B cell (primary cell): ENCODE measurements at regions not wholly inside any gene's neighbourhood (a gene's known extent, or its start where the extent isn't known, plus 50 kb on each side); places are given as distances from the start of the nearest gene placed in this dataset.

ENCODE experiments used
- EZH2 ChIP-seq: IDR thresholded peaks from 2 replicates; pipeline ENCODE4 v1.6.1; 2012; ENCODE audit warnings: borderline replicate concordance, low read depth, mild to moderate bottlenecking, moderate library complexity, low read length; ENCODE audit not compliant: insufficient read depth, poor library complexity, severe bottlenecking
- TF ChIP-seq, protein P1 (sequence below): fragments of 200-600 bp; IDR thresholded peaks from one replicate; pipeline ENCODE4 v1.8.0; 2022; ENCODE audit warnings: antibody characterized with exemption, mild to moderate bottlenecking

DNA sequence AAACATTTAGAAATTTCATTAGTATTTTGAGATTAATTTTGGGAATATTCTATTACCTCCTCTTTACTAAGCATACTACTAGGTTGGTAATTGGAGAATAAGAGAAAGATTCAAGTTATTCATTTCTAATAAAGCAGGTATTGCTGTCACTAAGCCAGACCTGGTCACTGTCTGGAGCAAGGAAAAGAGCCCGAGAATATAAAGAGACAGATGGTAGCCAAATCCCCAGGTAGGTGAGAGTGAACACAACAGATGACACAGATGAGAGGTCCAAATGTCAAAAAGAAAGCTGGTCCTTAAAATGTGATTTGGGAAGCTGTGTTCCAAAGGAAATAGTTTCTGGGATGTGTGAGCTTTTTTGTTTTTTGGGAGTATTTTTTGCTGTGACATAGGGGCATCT lies 128.6 kb downstream of the ZNF100 start:
- TF ChIP-seq, protein P1, sequence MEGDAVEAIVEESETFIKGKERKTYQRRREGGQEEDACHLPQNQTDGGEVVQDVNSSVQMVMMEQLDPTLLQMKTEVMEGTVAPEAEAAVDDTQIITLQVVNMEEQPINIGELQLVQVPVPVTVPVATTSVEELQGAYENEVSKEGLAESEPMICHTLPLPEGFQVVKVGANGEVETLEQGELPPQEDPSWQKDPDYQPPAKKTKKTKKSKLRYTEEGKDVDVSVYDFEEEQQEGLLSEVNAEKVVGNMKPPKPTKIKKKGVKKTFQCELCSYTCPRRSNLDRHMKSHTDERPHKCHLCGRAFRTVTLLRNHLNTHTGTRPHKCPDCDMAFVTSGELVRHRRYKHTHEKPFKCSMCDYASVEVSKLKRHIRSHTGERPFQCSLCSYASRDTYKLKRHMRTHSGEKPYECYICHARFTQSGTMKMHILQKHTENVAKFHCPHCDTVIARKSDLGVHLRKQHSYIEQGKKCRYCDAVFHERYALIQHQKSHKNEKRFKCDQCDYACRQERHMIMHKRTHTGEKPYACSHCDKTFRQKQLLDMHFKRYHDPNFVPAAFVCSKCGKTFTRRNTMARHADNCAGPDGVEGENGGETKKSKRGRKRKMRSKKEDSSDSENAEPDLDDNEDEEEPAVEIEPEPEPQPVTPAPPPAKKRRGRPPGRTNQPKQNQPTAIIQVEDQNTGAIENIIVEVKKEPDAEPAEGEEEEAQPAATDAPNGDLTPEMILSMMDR, result no peak
- no peak for TF ChIP-seq EZH2
